ENCODE measurements at regions not wholly inside any gene's neighbourhood (a gene's known extent, or its start where the extent isn't known, plus 50 kb on each side); places are given as distances from the start of the nearest gene placed in this dataset.

DNA sequence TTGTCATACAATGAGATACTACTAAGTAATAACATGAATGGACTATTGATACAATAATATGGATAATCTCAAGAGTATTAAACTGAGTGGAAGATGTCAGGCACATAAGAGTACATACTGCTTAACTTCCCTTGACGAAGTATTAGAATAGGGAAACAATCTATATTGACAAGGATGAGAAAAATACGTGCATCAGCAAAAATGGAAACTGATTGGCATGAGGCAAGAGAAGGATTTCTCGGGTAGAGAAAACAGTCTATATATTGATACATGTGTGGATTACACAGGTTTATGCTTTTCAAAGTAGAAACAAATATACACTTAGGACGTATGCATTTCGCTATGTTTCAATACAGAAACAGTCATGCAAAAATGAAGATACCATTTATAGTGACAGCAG lies 57.4 kb downstream of the PRR20E start:
- DNase-seq, result no peak

- no peak for DNase-seq
These were observed 83.5 kb downstream of the PRR20E start for GRCh38 chr13:57250472-57250871.

DNA sequence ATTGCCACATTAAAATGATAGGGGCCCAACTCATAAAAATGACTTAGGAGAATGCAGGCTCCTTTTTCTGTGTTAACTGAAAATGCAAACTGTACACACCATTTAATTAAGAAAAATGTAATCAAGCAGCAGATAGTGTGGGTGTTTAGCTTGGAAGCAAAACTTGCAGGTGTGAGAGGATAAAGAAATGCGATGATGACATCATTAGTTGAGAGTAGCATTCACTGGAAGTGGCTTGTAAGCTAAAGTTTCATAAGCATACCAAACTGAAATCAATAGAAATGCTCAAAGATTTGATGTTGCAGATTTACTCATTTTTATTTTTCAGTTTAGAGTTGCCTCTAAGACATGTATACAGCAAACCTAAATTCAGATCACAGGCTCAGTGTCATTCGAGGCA lies 86.6 kb downstream of the PRR20E start:
- no peak for DNase-seq

GRCh38 chr13:57264965-57265364 lies 98.0 kb downstream of the PRR20E start:
- DNase-seq, result no peak

- DNase-seq, result no peak
These were observed 103.5 kb downstream of the PRR20E start for GRCh38 chr13:57270493-57270892.

GRCh38 chr13:57286511-57287098 lies 119.6 kb downstream of the PRR20E start:
- DNase-seq, result no peak

DNA sequence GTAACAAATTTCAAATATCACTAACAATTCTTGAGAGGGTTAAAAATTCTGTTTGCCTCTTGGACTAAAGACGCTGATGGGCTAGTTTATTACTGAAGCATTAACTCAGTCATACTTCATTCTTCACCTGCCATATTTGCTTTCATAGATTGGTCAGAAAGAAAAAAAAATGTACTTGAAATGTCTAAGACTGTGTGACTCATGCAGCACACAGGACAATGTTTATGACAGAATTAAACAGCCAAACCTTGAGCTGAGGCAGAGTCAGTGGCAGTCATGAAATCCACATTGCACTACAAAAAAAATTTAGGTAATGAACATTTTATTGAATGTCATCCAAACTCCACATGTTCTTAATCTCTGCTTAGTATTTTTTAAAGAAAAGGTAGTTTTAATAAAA lies 135.6 kb downstream of the PRR20E start:
- DNase-seq, result no peak

- no peak for DNase-seq
These were observed 144.1 kb downstream of the PRR20E start for GRCh38 chr13:57311009-57311586.

- no peak for DNase-seq
These were observed 148.0 kb downstream of the PRR20E start for GRCh38 chr13:57314897-57315520.

GRCh38 chr13:57326532-57326931 lies 159.5 kb downstream of the PRR20E start:
- no peak for DNase-seq

DNA sequence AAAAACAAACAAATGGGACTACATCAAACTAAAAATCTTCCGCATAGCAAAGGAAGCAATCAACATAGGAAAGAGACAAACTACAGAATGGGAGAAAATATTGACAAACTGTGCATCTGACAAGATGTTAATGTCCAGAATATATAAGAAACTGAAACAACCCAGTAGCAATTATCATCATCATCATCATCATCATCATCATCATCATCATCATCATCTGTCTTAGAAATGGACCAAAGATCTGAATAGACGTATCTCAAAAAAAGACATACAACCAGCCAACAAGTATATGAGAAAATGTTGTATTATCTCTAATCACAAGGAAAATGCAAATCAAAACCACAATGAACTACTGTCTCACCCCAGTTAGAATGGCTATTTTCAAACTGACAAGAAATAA lies 173.9 kb downstream of the PRR20E start:
- DNase-seq, result no peak

DNA sequence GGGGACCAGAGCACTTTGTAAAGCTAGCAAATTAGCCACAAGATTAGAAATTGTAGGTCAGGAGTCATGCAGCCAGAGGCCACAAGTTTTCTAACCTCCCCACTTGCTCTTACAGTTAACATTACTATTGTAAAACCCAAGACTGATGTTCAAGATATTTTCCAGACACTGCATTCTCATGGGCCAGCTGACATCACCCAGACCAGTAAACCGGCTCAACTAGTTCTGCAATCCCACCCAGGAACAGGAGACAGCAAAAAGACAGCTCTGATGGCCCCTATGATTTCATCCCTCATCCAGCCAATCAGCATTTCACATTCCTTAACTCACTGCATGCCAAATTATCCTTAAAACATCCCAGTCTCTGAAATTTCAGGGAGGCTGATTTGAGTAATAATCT lies 178.5 kb downstream of the PRR20E start:
- no peak for DNase-seq

DNA sequence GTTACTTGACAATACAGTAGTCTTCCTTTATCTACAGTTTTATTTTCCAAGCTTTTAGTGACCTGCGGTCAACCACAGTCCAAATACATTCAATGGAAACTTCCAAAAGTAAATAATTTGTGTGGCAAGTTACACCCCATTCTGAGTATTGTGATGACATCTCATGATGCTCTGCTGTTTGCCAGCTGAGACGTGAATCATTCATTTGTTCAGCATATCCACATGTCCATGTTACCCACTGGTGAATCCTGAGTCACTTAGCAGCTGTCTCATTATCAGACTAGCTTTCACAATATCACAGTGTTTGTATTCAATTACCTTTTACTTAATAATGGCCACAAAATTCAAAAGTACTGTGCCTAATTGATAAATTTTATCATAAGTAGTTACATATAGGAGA lies 179.8 kb downstream of the PRR20E start:
- DNase-seq, result no peak

DNA sequence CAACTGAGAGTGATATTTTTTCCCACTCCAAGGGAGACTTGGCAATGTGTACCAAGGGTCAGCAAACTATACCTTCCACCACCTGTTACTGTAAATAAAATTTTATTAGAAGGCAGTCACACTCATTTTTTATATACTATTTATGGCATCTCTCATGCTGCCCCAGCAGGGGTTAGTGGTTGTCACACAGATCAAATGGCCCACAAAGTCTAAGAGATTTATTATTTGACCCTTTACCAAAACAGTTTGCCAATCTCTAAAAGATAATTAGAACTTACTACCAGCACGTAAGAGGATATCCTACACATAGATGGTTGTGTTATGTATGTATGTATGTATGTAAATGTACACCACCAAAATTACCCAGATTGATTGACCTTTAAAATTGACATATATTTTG lies 185.1 kb downstream of the PRR20E start:
- no peak for DNase-seq

DNA sequence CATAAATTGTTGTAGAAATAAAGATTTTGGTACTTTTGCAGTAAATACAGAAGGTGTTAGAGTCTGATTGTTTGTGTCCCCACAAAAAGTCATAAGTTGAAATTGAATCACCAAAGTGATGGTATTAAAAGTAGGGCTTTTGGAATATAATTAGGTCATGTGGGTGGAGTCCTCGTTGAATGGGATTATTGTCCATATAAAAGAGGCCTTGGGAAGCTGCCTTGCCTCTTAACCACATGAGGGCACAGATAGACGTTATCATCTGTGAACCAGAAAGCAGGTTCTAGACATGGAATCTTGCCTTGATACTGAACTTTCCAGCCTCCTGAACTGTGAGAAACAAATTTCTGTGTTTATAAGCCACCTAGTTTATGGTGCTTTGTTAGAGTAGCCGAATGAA lies 186.8 kb downstream of the PRR20E start:
- no peak for DNase-seq

DNA sequence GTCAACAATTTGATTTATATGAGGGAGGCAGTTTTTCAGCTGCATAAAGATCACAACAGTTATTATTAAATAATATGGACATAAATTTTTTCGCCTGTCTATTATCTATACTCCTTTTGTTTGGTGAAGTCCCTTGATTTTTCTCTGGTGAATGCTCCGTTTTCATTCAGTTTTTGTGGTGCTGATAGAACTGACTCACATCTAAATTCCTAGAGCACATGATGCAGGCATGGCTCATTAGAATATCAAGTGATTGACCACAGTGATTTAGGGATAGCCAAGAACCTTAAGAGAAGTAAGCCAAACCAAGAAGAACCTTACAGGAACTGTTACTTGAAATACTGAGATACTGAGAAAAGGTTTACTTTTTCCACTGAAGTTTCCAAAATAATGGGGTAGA lies 208.9 kb downstream of the PRR20E start:
- DNase-seq, result no peak

DNA sequence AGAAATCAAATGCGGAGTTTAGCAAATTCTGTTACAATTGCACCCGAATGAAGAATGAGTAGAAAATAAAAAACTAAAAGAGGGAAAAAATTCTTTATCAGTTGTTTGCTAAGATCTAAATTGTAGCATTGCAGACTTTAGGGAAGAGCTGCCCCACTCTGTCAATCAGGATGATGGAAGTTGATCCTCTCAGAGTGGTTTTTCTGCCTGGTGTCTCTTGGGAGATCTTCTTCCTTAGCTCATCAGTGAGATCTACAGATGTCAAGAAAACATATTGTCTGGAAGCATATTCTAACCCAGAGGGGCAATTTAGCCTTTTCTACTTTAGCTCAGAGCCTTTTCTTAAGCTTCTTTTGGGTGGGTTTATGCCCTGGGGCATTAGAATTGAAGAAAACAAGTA lies 223.2 kb upstream of the PCDH17 start:
- DNase-seq, result no peak

DNA sequence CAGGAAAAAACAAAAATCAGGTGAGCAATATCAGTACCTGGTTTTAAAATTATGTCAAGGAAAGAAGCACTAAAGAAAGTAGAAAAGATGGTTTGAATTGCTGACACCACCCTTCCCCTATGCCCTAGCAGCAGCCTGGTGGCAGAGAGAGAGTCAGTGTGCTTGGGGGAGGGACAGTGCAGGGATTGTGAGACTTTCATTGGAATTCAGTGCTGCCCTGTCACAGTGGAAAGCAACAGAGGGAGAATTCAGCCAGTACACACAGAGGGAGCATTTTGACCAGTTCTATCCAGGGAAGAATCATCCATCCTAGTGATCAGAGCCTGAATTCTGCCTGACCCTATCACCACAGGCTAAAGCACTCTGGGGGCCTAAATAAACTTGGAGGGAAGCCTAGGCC lies 222.4 kb upstream of the PCDH17 start:
- DNase-seq, result no peak

GRCh38 chr13:57409656-57410055 lies 221.9 kb upstream of the PCDH17 start:
- no peak for DNase-seq

- DNase-seq, result no peak
These were observed 213.4 kb upstream of the PCDH17 start for GRCh38 chr13:57418067-57418677.

DNA sequence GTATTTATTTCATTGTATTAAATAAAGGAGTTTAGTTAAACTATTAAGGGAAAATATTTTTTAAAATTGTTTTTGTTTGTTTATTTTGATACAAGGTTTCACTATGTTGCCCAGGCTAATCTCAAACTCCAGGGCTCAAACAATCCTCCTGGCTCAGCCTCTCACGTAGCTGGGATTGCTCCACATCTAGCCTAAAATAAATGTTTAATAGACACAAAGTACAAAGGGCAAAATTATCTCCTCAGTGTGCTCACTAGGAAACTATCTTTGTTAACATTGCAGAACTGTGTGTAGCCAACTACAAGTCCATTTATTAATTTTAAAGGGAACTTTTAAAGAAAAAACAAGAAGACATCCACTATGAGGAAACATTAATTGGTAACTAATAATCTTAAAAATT lies 207.2 kb upstream of the PCDH17 start:
- no peak for DNase-seq

- no peak for DNase-seq
These were observed 206.0 kb upstream of the PCDH17 start for GRCh38 chr13:57425531-57425930.

DNA sequence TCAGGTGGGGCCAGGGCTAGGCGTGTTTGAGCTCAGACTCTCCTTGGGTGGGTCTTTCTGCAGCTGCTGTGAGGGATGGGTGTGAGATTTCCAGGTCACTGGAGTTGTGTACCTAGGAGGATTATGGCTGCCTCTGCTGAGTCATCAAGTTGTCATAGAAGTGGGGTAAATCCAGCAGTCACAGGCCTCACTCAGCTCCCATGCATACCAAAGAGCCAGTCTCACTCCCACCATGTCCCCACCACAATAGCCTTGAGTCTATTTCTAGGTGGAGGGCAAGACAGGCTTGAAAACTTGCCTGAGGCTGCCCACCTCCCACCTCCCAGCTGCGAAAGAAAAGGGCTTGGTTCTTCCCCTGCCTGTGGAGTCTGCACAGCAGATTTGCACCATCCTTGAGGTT lies 194.0 kb upstream of the PCDH17 start:
- DNase-seq, result no peak

- no peak for DNase-seq
These were observed 193.5 kb upstream of the PCDH17 start for GRCh38 chr13:57438072-57438471.

GRCh38 chr13:57443494-57443893 lies 188.1 kb upstream of the PCDH17 start:
- DNase-seq, result no peak
